HAP-1 (cell line): ENCODE measurements at regions not wholly inside any gene's neighbourhood (a gene's known extent, or its start where the extent isn't known, plus 50 kb on each side); places are given as distances from the start of the nearest gene placed in this dataset.
A peak's percentile ranks its signal among the peaks of the same experiment; 100 is the strongest.

ENCODE experiments used
- DNase-seq, 2 experiments: peaks; one replicate each; pipeline ENCODE4 v3.0.0-alpha.2; 2016 to 2020; ENCODE audit warnings: low spot score in 2 of 2
- H3K27me3 ChIP-seq: fragments of 250-450 bp; sonication (Bioruptor Pico); 2 replicates; pipeline ENCODE4 v1.5.1; 2020; ENCODE audit warnings: low read depth, mild to moderate bottlenecking, moderate library complexity
- H3K36me3 ChIP-seq: fragments of 250-450 bp; sonication (Bioruptor Pico); replicated peaks from 2 replicates; pipeline ENCODE4 v1.5.1; 2020; ENCODE audit warnings: mild to moderate bottlenecking
- H3K4me1 ChIP-seq: fragments of 250-450 bp; sonication (Bioruptor Pico); 2 replicates; pipeline ENCODE4 v1.5.1; 2020; ENCODE audit warnings: mild to moderate bottlenecking
- H3K4me3 ChIP-seq: fragments of 250-450 bp; sonication (Bioruptor Pico); 2 replicates; pipeline ENCODE4 v1.5.1; 2020; ENCODE audit warnings: mild to moderate bottlenecking, moderate library complexity
- H3K9me3 ChIP-seq: fragments of 250-450 bp; sonication (Bioruptor Pico); 2 replicates; pipeline ENCODE4 v1.5.1; 2020; ENCODE audit warnings: mild to moderate bottlenecking, moderate library complexity
- in situ Hi-C: fragments of 300-500 bp; cut with MboI; formaldehyde crosslinking; loops from 3 replicates; pipeline ENCODE4 v1.14.3; 2020; ENCODE audit warnings: low sequenced_read_pairs, inconsistent platforms, mixed read lengths

- Histone ChIP-seq H3K4me3 (no peak overlapping the region), H3K9me3 (no peaks in the 10 kb centered on the region), H3K36me3 (no peaks in the 10 kb centered on the region), H3K4me1 (no peaks in the 10 kb centered on the region), H3K27me3 (no peaks in the 10 kb centered on the region)
- in situ Hi-C loops, result no loop called here
- DNase-seq, result no peak
Observed at GRCh38 chr9:107815782-107816560, 326.4 kb upstream of the KLF4 start.

GRCh38 chr9:107813287-107813686 is 323.7 kb upstream of the KLF4 start:
- H3K9me3 ChIP-seq, result no peaks in the 10 kb centered on the region
- in situ Hi-C loops, result no loop called here
- no peak for DNase-seq
- no peaks in the 10 kb centered on the region for H3K27me3 ChIP-seq
- no peak overlapping the region for H3K4me3 ChIP-seq
- no peaks in the 10 kb centered on the region for H3K4me1 ChIP-seq
- no peaks in the 10 kb centered on the region for H3K36me3 ChIP-seq

DNA sequence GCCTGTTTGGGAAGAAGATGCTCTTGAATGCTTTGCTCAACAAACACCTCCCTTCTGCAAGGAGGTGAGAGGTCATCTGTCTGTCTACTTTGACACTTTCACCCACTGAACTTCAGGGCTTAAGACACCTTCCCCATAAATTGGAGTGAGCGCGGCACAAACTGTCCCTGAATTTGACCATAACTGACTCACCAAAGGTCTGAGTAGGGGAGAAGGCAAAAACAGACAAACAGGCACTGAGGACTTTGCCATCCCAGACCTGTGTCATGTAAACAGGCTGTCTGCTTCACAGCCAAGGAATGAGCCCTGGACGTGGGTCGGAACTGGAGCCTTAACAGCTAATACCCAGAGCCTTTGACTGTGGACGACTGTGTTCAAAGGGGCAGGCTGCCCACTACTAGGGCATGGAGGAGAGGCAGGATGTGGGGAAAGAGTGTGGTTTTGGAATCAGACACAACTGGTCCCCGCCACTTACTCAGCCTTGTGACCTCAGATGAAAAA is 320.9 kb upstream of the KLF4 start:
- no peaks in the 10 kb centered on the region for H3K9me3 ChIP-seq
- no peak for DNase-seq
- H3K4me1 ChIP-seq, result no peaks in the 10 kb centered on the region
- no peaks in the 10 kb centered on the region for H3K36me3 ChIP-seq
- no peaks in the 10 kb centered on the region for H3K27me3 ChIP-seq
- in situ Hi-C loops, result no loop called here
- H3K4me3 ChIP-seq, result no peak overlapping the region

- in situ Hi-C loops, result no loop called here
- H3K4me1 ChIP-seq, result no peaks in the 10 kb centered on the region
- no peak overlapping the region for H3K4me3 ChIP-seq
- H3K36me3 ChIP-seq, result no peaks in the 10 kb centered on the region
- H3K27me3 ChIP-seq, result no peaks in the 10 kb centered on the region
- no peaks in the 10 kb centered on the region for H3K9me3 ChIP-seq
- no peak for DNase-seq
Observed at GRCh38 chr9:107809871-107810460, 320.4 kb upstream of the KLF4 start.

DNA sequence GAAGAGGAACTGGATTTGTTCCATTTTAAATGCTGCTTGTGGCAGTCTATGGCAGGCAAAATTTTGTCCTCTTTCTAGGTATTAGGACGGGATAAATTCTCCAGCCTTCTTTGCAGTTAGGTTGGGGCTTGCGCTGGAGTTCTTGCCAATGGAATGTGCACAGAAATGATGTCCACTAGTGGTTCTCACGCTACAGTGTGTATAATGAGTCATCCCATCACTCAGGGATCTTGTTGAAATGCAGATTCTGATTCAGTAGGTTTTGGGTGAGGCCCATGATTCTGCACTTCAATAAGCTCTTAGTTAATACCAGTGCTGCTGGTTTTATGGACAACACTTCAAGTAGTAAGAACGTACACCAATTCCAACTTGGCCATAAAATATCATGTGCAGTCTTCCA is 317.6 kb upstream of the KLF4 start:
- H3K36me3 ChIP-seq, result no peaks in the 10 kb centered on the region
- in situ Hi-C loops, result no loop called here
- no peaks in the 10 kb centered on the region for H3K9me3 ChIP-seq
- H3K27me3 ChIP-seq, result no peaks in the 10 kb centered on the region
- no peaks in the 10 kb centered on the region for H3K4me1 ChIP-seq
- no peak for DNase-seq
- H3K4me3 ChIP-seq, result no peak overlapping the region

- in situ Hi-C loops, result no loop called here
- Histone ChIP-seq H3K4me3 (no peak overlapping the region), H3K4me1 (no peaks in the 10 kb centered on the region), H3K27me3 (no peaks in the 10 kb centered on the region), H3K36me3 (no peaks in the 10 kb centered on the region), H3K9me3 (no peaks in the 10 kb centered on the region)
- no peak for DNase-seq
Observed at GRCh38 chr9:107805201-107805600, 315.6 kb upstream of the KLF4 start.

DNA sequence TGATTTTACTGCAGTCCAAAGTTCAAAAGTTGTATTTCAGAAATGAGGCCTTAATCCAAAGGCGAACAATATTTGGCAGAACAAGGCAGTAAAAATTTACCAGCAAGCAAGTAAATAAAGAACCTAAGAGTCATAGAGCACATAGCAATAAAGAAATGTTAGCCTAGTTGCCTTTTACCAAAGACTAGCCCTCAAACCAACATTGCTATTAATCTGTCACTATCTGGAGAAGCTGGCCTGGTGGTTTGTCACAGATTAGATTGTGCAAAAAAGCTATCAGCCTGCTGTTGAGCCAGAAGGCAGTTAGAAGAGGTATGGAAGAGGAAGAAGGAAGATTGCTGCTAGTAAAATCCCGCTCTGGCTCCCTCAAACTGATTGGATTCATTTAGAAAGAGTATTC is 304.7 kb upstream of the KLF4 start:
- H3K4me1 ChIP-seq, result no peaks in the 10 kb centered on the region

GRCh38 chr9:107793541-107793940 is 304.0 kb upstream of the KLF4 start:
- in situ Hi-C loops, result no loop called here
- Histone ChIP-seq H3K36me3 (no peaks in the 10 kb centered on the region), H3K9me3 (no peaks in the 10 kb centered on the region), H3K27me3 (no peaks in the 10 kb centered on the region), H3K4me1 (no peaks in the 10 kb centered on the region), H3K4me3 (no peak overlapping the region)
- no peak for DNase-seq

More for the DNA sequence above, 304.7 kb upstream of the KLF4 start:
- no peaks in the 10 kb centered on the region for H3K36me3 ChIP-seq
- H3K9me3 ChIP-seq, result no peaks in the 10 kb centered on the region
- in situ Hi-C loops, result no loop called here
- H3K27me3 ChIP-seq, result no peaks in the 10 kb centered on the region
- H3K4me3 ChIP-seq, result no peak overlapping the region
- DNase-seq, result no peak

GRCh38 chr9:107792596-107792995 is 303.0 kb upstream of the KLF4 start:
- Histone ChIP-seq H3K36me3 (no peaks in the 10 kb centered on the region), H3K4me3 (no peak overlapping the region), H3K9me3 (no peaks in the 10 kb centered on the region), H3K27me3 (no peaks in the 10 kb centered on the region), H3K4me1 (no peaks in the 10 kb centered on the region)
- no peak for DNase-seq
- in situ Hi-C loops, result no loop called here

DNA sequence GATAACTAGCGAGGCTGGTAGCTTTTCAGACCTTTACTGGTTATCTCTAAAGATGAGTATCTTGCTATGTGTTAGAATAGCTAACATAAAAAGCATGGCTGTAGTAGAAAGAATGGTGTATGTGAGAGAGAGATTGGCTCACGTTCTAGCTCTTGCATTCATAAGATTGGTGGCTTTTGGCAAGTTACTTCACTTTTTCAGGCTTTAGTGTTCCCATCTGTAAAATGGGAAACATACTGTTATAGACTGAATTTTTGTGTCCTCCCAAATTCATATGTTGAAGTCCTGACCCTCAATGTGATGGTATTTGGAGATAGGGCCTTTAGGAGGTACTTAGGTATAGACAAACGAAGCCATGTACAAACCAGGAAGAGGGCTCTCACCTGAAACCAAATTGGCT is 302.4 kb upstream of the KLF4 start:
- Histone ChIP-seq H3K9me3 (no peaks in the 10 kb centered on the region), H3K36me3 (no peaks in the 10 kb centered on the region), H3K4me3 (no peak overlapping the region), H3K27me3 (no peaks in the 10 kb centered on the region), H3K4me1 (no peaks in the 10 kb centered on the region)
- in situ Hi-C loops, result no loop called here
- no peak for DNase-seq

GRCh38 chr9:107789001-107789700 is 299.6 kb upstream of the KLF4 start:
- no peak overlapping the region for H3K4me3 ChIP-seq
- in situ Hi-C loops, result no loop called here
- no peaks in the 10 kb centered on the region for H3K9me3 ChIP-seq
- no peak for DNase-seq
- H3K36me3 ChIP-seq, result no peaks in the 10 kb centered on the region
- H3K27me3 ChIP-seq, result no peaks in the 10 kb centered on the region
- H3K4me1 ChIP-seq, result no peaks in the 10 kb centered on the region

GRCh38 chr9:107786561-107786960 is 297.0 kb upstream of the KLF4 start:
- no peak for DNase-seq
- no peaks in the 10 kb centered on the region for H3K27me3 ChIP-seq
- in situ Hi-C loops, result no loop called here
- no peaks in the 10 kb centered on the region for H3K4me1 ChIP-seq
- H3K4me3 ChIP-seq, result no peak overlapping the region
- H3K36me3 ChIP-seq, result no peaks in the 10 kb centered on the region
- H3K9me3 ChIP-seq, result no peaks in the 10 kb centered on the region

GRCh38 chr9:107784235-107784958 is 294.8 kb upstream of the KLF4 start:
- Histone ChIP-seq H3K4me3 (no peak overlapping the region), H3K4me1 (no peaks in the 10 kb centered on the region), H3K27me3 (no peaks in the 10 kb centered on the region), H3K9me3 (no peaks in the 10 kb centered on the region), H3K36me3 (no peaks in the 10 kb centered on the region)
- in situ Hi-C loops, result no loop called here
- peak in 1 of 2 experiments; percentile 25 for DNase-seq

GRCh38 chr9:107782789-107783188 is 293.2 kb upstream of the KLF4 start:
- no peaks in the 10 kb centered on the region for H3K36me3 ChIP-seq

More at GRCh38 chr9:107782789-107783188, 293.2 kb upstream of the KLF4 start:
- no peak for DNase-seq
- Histone ChIP-seq H3K4me1 (no peaks in the 10 kb centered on the region), H3K9me3 (no peaks in the 10 kb centered on the region), H3K4me3 (no peak overlapping the region), H3K27me3 (no peaks in the 10 kb centered on the region)
- in situ Hi-C loops, result no loop called here
